GM19452 (cell line): ENCODE measurements at regions not wholly inside any gene's neighbourhood (a gene's known extent, or its start where the extent isn't known, plus 50 kb on each side); places are given as distances from the start of the nearest gene placed in this dataset.
"Not testable (repeated sequence)": the region's sequence is repeated elsewhere in the genome, so short reads cannot be mapped to it uniquely, and the experiment has no call there.

Source experiments
- ATAC-seq: cut with Tn5 transposase; IDR thresholded peaks from one replicate; pipeline ENCODE4 v1.9.1; 2021; ENCODE audit not compliant: unreplicated experiment

GRCh38 chr14:40954448-40955130, 652.1 kb upstream of the LRFN5 start:
- not testable (repeated sequence) for ATAC-seq

DNA sequence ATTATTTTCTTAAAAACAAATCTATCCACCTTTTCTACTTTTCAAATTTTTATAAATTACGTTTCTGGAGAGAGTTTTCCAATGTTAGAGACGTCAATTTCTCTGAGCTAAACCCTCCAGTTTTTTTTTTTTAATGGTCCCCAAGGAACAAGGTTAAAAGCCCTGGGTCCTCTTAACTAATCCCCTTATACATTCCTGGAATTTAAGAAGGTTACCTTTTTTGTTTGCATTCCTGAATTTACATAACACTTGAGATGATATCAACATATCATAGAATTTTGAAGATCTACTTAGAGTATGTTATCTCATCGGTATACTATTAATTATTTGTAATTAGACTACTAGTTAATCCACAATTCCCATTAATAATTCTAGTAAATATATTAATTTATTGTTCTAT, 662.2 kb upstream of the LRFN5 start:
- no peak for ATAC-seq

DNA sequence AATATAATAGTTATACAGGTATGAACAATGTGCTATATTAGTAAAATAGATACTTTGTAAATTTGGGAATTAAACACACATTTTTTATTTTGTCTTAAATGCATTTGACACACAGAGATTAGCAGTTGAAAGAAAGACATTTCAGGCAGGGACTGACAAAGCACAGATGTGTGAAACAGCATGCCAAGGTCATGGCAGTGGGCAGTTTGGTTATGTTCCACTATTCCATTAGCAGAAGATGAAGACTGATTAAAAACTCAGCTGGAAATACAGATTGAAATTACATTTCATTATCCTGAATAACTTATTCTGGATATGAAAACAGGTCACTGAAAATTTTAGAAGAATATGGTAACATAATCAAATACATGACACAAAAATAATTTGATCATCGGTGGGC, 669.8 kb upstream of the LRFN5 start:
- ATAC-seq = no peak

DNA sequence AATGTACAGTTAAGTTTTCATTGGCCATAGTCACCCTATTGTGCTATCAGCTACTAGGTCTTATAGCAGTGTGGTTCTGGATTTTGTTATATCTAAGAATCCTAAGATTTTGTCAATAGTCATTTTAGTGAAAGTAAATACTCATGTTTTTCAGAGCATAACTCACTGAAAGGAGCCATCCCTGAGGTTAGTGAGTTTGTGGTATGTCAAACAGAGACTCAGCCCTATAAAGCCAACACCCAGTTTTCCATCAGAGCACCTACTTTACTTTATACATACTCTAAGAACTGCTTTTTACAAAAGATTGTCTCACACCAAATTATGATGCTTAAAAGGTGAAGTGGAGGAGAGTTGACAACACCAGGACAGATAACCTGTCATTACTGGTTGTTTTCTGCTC, 686.3 kb upstream of the LRFN5 start:
- no peak for ATAC-seq

GRCh38 chr14:40911141-40911540, 695.5 kb upstream of the LRFN5 start:
- no peak for ATAC-seq

DNA sequence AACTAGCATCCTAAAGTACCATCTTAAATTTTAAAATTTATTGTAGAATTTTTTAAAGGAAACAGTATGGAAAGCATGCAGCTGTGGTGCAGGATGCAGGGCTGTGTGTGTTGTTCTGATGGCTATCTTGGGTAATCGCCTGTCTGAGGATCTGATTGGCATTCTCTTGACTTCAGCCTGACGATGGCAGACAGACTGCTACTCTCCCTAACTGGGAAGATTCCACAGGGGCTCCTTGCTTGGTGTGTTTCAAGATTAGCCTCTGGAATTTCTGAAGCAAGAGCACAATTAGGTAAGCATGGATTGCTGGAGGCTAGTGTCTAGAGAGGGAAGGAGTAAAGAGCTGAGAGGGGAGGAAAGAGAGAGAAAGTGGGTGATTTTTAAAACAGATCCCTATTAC, 696.8 kb upstream of the LRFN5 start:
- ATAC-seq = no peak

DNA sequence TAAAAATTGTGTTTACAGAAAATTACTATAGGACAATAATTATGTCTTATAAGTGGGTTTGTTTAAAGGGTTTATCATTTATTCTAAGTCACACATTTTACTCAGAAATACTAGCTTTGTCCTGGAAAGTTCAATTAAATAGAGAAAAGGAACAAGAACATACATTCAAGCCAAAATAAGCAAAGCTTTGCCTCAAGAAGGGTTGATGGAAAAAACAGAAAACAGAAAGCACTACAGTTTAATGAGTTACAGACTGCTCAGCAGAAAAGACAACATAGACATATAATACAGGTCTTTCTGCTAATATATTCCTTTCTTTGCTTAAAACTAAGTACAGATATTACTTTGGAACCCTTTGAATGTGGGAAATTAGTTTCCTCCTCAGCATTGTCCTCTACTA, 703.0 kb upstream of the LRFN5 start:
- ATAC-seq = no peak

- ATAC-seq = no peak
These were observed 707.2 kb upstream of the LRFN5 start for GRCh38 chr14:40899435-40899834.

- no peak for ATAC-seq
These were observed 711.8 kb upstream of the LRFN5 start for GRCh38 chr14:40894846-40895245.

- ATAC-seq = no peak
These were observed 717.5 kb upstream of the LRFN5 start for GRCh38 chr14:40889126-40889525.

DNA sequence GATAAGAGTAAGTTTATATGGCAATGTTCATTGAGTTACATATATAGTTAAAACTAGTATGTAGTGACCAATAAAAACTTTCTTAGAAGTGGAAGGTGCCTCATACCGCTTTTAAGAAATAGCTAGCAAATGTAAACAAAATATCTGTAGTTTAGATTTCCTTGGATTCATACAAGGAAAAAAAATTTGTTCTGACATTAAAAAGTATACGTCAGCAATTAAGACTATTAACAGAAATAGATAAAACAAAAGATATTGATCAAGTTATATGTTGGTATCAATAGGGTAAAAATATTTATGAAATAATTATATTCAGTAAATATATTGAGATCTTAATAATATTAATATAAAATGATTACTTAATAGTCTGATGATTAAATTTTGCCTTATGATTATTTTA, 718.8 kb upstream of the LRFN5 start:
- ATAC-seq = no peak

- ATAC-seq = no peak
These were observed 736.4 kb upstream of the LRFN5 start for GRCh38 chr14:40870252-40870651.

DNA sequence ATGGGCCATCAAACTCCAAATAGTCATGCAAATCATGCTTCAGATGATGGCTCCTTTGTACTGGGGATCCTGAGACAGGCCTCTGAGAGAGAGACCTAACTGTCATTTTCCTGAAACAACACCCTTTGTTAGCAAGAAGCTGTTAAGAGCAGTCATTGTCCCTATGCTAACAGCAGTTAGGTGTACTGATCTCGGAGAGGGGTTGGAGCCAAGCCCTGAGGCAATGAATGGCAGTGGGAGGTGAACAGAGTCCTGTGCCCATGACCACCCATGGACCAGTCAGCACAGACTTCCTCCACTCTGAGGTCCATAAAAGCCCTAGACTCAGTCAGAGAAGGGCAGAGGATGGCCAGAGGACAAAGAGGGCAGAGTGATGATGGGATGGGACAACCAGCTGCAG, 747.6 kb upstream of the LRFN5 start:
- ATAC-seq = no peak

DNA sequence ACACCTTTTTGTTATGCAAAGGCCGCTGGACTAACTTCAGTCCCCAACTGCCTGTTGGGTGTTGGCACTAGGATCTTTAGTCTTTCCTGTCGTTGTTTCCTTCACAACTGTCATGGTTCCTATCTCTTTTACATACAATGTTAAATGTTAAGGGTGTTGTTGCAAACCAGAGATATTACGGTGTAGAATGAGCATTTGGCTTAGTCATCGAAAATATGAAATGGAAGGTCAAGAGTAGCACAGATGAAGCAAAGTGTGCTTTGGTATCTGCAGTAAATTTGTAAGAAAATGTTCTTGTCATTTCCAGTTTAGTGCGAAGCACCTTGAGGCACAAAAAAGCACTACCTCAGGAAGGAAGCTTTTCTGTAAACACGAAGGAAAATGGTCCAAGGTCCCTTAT, 751.3 kb upstream of the LRFN5 start:
- ATAC-seq = no peak

GRCh38 chr14:40850191-40850590, 756.5 kb upstream of the LRFN5 start:
- no peak for ATAC-seq

DNA sequence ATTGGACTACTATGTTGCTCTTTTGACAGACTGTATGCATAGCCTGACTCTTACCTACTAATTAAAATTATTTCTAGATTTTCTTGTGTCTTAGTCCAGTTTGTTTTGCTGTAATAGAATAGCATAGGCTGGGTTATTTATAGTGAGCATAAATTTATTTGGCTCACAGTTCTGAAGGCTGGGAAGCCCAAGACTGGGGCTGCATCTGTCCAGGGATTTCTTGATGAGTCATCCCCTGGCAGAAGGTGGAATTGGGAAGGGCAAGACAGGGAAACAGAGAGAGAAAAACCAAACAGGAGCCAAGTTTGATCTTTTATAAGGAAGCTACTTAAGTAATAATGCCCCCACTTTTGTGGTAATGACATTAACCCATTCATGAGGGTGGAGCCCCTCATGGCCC, 759.2 kb upstream of the LRFN5 start:
- no peak for ATAC-seq

DNA sequence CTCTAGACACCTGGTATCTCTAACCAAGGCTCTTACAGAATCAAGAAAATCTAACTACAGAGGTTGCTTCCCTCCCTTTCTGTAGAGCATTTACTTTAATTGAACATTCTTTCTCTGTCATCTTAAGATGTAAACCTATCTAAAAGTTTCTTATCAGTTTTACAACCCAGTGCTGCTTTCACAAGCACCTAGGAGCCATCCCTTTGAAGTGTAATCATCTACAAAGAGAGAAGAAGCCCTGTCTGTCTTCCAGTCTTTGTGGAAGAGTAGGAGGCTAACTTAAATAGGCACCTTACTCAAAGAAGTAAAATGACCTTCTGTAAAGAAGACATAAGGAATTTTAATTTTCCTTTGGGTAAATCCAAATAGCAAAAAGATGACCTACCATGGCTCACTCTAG, 763.9 kb upstream of the LRFN5 start:
- ATAC-seq = no peak

DNA sequence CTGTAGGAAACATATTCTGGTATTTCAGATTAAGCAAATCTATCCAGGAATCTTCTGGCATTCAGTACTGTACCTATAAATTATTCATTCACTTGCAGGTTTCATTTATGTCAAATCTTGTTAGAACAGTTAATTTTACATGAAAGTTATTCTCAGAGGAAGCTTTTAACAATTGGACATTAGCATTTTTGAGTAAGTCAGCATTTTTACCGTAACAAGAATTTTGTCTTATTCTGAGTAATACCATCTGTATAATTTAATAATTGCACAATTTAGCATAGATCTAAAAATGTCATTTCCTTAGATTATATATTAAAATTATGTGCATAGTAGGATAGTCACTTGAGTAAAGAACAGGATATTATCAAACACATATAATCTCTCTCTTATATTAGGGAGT, 764.8 kb upstream of the LRFN5 start:
- no peak for ATAC-seq

DNA sequence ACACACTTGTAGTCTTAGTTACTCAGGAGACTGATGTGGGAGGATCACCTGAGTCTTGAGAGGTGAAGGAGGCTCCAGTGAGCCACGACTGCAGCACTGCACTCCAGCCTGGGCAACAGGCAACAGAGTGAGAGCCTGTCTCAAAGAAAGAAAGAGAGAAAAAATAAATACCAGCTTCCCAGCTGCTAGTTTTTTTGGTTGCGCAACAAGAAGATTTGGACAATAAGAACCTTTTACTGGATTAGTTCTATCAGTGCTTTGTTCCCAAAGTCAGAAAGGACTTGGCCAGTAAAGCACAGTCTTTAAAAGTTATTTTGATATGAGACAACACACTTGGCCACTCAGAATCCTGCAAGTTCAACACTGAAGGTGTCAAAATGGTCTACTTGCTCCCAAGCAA, 768.1 kb upstream of the LRFN5 start:
- no peak for ATAC-seq

GRCh38 chr14:40806471-40806870, 800.2 kb upstream of the LRFN5 start:
- no peak for ATAC-seq

- no peak for ATAC-seq
These were observed 810.5 kb upstream of the LRFN5 start for GRCh38 chr14:40796168-40796567.

GRCh38 chr14:40784860-40785259, 821.8 kb upstream of the LRFN5 start:
- ATAC-seq = no peak

GRCh38 chr14:40762685-40763084, 844.0 kb upstream of the LRFN5 start:
- no peak for ATAC-seq

- ATAC-seq = no peak
These were observed 844.5 kb upstream of the LRFN5 start for GRCh38 chr14:40762177-40762576.
